Right forelimb (tissue), 1 donor: ENCODE measurements at regions not wholly inside any gene's neighbourhood (a gene's known extent, or its start where the extent isn't known, plus 50 kb on each side); places are given as distances from the start of the nearest gene placed in this dataset.

Experiments used
- DNase-seq: peaks from one replicate; pipeline ENCODE4 v3.0.0-alpha.2; 2018

DNA sequence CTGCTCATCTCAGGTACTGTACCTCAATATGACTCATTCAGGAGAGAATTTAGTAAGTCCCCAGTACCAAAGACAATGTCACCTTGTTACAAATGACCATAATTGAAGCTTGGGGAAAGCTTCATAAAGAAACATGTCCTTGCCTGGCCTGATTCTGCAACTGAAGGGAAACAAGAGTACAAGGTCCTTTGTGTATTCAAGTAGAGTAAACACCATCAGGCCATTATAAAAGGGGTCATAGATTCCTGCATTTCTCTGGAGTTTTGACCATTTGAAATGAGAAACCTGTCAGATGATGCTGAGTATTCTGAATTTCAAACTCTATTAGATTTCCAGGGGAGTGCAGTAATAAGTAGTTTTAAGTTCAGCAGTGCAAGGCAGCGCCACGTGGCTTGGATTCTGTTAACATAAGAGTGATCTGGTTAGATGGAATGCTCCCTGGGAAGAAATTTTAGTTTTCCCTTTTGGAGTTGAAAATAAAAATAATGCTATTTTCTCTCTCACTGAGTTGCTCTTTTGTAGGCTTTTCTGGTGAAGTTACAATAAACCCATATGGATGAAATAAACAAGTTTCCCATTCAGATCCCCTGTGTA is 1054.3 kb downstream of the EPHA7 start:
- peak; percentile 50 for DNase-seq

DNA sequence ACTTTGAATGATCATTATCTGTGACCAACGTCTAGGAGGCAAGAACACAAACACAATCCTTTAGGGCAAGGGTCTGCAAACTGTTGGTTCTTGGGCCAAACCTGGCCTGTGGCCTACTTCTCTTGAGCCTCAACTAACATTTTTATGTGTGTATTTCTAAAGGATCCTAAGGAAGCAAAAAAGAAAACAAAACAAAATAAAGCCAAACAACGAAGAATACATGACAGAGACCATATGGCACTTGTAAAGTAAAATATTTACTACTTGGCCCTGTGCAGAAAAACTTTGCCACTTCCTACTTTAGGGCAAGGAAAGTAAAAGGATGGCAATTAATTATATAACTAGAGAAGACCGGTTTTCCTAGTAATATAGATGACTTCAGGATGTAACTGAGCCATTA is 1056.2 kb downstream of the EPHA7 start:
- no peak for DNase-seq

DNA sequence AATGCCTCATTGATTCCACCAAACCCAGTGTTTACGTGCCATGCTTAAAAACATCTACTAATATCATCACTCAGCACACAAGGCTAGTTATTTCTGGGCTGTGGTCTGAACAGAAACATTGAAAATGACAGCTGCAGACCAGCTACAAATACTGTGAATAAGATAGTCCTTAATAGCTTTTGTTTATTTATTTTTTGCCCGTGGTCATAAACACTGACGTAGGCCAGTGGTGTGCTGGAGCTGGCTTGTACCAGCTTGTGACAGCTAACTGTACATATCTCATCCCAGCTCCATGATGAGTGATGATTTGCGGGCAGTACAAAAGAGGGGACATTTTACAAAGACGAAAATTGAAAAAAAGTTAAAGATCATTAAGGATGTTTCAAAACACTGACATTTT is 1057.0 kb downstream of the EPHA7 start:
- no peak for DNase-seq

DNA sequence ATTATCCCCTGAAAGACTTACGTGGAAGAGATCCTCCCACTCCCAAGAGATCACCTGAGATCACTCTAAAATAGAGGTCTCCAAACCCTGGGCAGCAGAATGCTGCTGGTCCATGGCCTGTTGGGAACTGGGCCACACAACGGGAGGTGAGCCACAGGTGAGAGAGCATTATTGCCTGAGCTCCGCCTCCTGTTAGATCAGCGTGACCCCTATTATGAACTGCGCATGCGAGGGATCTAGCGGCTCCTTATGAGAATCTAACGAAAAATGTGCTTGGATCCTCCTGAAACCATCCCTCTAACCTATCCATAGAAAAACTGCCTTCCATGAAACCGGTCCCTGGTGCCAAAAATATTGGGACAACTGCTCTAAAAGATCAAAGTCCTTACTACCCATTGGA is 1057.4 kb downstream of the EPHA7 start:
- no peak for DNase-seq

GRCh38 chr6:92354270-92354829 is 1065.0 kb downstream of the EPHA7 start:
- no peak for DNase-seq

GRCh38 chr6:92352130-92352529 is 1067.2 kb downstream of the EPHA7 start:
- no peak for DNase-seq

DNA sequence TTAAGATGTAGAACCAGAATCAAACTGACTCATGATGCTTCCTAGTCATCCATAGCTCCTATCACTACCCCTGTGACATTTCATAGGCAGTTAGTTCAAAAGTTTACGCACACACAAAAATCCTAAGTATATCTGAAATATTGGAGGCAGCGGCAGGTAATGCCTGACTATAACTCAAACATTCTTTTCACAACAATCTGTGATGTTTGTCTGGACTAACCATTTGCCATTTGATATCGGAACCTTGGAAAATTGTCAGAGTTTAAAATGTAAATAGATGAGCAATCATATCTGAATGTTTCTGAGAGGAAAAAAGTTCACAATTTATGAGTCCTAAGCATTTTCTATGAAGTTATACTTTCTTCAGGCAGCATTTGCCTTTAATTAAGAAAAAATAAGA is 1078.2 kb downstream of the EPHA7 start:
- no peak for DNase-seq

DNA sequence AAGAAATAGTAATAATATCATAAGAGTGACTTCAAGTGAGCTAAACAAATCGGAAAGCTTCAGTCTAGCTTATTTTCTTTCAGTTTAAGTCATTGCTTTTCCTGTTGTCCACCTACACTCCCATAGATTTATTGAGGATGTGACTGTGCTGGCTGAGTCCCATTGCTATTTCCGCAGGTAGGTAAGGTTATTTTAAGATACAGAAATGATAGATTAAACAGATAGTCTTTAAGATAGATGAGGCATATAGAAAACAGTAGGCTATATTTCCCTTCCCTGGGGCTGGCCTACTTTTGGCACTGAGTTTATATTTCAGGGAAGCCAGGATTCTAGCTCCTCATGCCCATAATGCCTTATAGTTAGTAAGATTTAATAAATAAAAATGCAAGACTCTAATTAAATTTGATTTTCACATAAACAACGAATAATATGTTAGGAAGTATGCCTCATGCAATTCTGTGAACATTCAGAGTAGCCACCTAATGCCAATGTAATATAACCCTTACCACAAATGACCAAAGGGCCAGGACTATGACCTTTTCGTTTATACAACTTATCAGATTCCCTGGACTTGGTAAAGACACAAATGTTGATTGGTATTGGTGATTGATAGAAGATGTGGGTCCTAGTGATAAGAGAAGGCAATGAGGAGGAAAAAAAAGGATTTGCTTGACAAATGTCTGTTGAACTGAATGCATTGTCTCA is 1079.3 kb downstream of the EPHA7 start:
- DNase-seq, result no peak

GRCh38 chr6:92337571-92337970 is 1081.8 kb downstream of the EPHA7 start:
- no peak for DNase-seq

- DNase-seq, result no peak
These were observed 1090.0 kb downstream of the EPHA7 start for GRCh38 chr6:92329208-92329847.

GRCh38 chr6:92315312-92315711 is 1104.0 kb downstream of the EPHA7 start:
- DNase-seq, result no peak

DNA sequence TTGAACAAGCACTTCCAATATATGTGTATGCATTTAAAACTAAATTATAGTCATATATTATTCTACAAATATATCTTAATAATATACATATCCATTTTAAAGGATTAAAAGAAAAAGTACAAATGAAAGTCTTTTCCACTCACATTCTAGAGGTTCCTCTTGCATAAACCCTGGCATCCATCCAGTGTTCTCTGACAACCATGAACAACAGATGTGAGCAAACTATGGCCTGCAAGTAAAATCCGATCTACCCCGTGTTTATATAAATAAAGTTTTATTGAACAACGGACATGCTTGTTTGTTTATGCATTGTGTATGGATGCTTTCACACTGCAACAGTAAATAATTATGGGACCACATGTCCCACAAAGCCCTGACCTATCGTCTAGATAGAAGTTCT is 1122.3 kb downstream of the EPHA7 start:
- no peak for DNase-seq

GRCh38 chr6:92292067-92292466 is 1127.3 kb downstream of the EPHA7 start:
- no peak for DNase-seq

DNA sequence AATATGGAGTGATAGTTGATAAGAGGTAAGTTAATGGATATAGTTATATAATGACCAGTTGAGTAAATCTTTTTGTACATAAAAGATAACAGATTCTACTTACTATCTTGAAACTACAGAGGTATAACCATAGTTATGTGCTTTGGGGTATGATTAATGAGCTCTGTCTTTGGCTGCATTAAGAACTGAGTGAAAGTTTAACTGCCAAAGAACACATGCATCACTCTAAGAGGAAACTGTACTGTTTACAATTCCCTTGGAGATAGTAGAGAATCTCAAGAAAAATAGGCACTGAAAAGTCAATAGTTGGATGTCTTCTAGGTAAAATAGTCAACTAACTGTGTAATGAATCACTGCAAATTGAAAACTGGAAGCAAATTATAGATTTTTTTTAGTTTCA is 1129.5 kb downstream of the EPHA7 start:
- DNase-seq, result no peak

DNA sequence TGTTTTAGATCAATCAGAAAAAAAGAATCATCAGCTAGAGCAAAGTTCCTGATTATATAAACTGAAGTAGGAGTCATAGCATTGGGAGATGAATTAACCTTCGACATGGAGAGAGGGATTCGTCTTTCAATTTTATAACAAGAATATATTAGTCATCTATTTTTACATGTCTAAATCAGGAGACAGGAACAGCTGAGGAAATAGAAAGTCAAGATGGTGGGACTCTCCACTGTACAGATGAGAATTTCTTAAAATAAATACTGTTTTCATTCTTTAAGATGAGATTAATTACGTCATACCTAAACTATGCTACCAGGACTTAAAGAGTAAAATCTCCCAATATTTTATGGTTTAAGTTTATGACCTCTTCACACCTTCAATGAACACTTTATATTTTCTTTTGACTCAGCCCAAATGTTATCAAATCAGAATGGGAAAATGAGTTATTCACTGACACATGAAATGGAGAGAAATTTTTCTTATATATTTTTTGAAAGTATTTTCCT is 1137.7 kb downstream of the EPHA7 start:
- DNase-seq, result no peak

DNA sequence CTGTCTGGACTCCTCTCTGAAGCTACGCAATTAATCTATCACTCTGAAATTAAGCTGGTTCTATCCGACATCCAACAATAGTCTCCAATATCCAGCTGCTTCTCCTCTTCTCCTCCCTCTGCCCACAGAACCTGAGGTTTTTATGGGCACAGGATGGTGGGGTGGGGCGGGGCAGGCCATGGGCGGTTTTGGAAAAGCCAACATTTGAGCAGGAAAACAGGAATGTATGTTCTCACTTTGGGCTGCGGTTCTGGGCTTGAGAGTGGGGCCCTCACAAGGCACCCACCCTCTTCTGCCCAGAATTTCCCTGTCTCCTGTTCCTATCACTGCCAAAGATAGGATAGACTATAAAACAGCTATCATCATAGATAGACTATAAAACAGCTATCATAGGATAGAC is 1144.2 kb downstream of the EPHA7 start:
- DNase-seq, result no peak

GRCh38 chr6:92274588-92274987 is 1144.8 kb downstream of the EPHA7 start:
- DNase-seq, result no peak

DNA sequence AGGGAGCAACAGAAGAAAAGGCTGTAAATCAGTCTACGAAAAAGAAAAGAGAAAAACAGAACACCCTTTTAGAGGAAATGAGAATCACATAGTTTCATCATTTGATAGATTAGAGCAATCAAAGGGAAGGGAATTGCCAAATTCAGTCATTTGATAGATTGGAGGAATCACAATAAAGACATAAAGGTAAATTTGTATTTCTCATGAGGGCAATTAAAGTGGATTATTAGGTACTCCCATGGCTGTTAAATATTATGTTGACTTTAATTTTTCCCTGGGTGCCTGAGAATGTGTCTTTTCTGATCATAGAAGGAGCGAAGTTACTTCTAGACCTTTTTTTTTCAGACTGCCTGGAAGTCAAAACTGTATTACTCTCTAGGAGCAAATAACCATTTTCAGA is 1145.7 kb downstream of the EPHA7 start:
- no peak for DNase-seq

- DNase-seq, result no peak
These were observed 1148.3 kb downstream of the EPHA7 start for GRCh38 chr6:92271091-92271490.

GRCh38 chr6:92270365-92270764 is 1149.0 kb downstream of the EPHA7 start:
- DNase-seq, result no peak

DNA sequence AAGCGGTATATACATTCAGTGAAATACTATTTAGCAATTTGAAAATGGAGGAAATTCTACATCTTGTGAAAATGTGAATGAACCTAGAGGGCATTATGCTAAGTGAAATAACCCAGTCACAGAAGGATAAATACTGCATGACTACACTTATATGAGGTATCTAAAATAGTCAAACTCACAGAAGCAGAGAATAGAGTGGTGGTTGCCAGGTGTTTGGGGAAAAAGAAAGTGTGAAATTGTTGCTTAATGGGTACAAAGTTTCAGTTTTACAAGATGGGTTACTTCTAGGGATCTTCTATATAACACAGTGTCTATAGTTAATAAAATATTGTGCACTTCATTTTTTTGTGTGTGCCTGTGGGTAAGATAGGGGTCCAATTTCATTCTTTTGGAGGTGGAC is 1152.0 kb downstream of the EPHA7 start:
- no peak for DNase-seq

DNA sequence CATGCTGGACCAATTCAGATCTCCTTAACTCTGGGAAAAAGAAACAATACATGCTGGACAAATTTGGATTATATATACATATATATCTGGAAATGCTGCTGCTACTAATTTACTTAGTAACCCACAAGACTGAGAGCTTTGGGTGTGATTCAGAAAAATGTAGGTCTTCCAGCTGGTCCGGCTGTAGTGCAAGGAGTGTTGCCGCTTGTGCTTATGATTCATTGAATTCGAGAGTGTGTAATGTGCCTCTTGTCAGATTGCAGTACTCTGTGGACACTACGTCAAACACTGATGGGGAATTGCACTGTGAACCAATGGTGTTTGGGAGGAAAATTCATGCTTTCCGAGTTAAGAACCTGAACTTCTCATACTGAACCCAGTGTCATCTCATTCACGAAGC is 1155.5 kb downstream of the EPHA7 start:
- no peak for DNase-seq

DNA sequence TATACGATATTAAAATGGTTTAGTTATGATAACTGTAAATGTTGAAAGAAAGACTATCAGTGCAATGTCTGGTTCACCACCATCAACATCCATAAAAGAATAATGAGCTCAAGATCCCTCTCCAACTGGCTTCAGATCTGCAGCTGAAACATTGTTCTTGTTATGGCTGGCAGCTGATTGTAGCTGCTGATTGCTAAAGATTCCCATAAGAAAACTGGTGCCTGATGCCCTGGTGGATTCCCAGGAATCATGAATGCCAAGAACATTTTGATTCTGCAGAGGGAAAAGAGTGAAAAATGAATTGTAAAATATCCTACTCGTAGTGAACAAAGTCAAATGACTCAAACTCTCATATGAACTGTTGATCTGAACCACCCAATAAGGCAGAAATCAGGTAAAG is 1160.2 kb downstream of the EPHA7 start:
- no peak for DNase-seq

- no peak for DNase-seq
These were observed 1176.0 kb downstream of the EPHA7 start for GRCh38 chr6:92243315-92243714.
